NCI-H524 (cell line): ENCODE measurements at regions not wholly inside any gene's neighbourhood (a gene's known extent, or its start where the extent isn't known, plus 50 kb on each side); places are given as distances from the start of the nearest gene placed in this dataset.
"Not testable (repeated sequence)": the region's sequence is repeated elsewhere in the genome, so short reads cannot be mapped to it uniquely, and the experiment has no call there.

Source experiments
- DNase-seq, 2 experiments: peaks; one replicate each; lab custom pipeline; 2025; lab: John Stamatoyannopoulos, UW

DNA sequence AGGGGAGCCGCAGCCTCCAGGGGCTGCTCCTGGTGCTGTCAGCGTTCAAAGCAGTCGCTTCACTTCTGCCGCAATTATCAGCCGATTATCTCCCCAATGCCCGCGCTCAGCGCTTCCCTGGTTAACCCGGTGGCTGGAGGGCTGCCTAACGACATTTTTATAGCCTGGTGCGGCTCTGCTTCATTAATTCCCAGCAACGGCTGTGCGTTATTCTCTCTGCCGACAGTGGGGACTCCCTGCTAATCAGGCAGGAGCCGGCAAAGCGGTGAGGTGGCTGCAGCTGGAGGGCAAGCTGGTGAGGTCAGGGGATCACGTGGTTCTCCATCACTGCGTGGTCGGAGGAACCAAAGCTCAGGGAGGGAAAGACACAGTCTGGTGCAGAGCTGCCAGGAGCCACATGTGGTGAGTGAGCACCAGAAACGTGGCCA, 62.9 kb downstream of the GLRX5 start:
- peak; percentile 91 to 95 for DNase-seq

- DNase-seq, result no peak
Measured at GRCh38 chr14:95601650-95602049, 66.8 kb downstream of the GLRX5 start.

DNA sequence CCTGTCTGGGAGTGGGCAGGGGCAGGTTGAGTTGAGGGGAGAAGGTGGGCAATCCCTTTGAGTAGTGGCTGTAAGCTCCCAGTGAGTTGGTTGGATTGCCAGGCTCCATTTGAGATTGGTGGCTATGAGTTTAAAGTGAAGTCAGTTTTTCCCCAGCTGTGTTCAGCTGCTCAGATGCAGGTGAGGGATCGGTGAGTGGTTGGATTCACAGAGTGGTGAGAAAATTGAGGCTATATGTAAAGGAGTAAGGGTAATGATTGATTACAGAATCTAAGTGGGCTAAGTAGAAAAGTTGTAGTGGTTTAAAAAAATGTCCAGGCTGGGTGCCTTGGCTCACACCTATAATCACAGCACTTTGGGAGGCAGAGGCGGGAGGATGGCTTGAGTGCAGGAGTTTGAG, 68.6 kb downstream of the GLRX5 start:
- DNase-seq, result no peak

DNA sequence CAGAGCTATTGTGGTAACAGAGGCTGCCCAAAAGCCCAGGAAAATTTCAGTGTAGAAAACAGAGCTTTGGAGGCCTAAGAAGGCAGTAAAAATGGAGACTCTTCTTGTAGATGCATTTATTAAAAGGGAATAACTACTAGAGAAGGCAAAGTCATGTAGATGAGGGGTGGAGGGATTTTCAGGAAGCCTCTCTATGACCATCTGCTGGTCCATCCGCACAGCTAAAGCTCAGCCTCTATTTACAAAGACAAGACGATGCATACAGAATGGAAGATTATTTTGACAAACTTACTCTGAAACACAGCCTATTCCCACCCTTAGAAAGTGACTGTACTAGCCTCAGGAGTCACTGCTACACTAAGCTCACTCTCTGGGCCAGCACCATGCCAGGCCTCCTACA, 71.4 kb downstream of the GLRX5 start:
- peak in 1 of 2 experiments; percentile 41 for DNase-seq

- DNase-seq, result no peak
Measured at GRCh38 chr14:95608637-95609235, 73.9 kb downstream of the GLRX5 start.

DNA sequence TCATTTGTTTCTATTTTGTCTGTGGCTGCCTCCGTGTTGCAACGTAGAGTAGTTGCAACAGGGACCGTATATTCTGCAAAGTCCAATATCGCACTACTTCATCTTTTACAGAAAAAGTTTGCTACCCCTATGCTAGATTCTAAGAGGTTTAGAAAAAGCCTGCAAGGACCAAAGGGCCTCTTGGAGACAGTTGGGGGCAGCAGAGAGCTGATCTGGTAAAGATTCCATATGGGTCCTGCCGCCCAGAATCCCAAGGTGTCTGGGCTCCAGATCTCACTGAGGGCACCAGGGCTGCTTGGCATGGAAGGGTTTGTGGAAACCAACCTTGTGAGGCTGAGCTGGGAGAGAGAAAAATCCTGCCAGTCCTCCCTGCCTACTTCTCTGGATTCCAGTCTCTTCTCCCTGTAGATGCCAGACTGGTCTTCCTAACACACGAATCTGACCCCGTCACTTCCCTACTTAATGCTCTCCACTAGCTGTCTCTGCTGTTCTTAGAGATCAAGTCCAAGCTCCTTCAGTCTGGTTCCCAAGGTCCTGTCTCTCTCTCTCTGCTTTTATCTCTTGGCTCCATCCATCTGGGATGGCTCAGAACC, 74.6 kb downstream of the GLRX5 start:
- peak; percentile 63 to 84 for DNase-seq

GRCh38 chr14:95611293-95611880, 74.8 kb upstream of the TCL1B start:
- DNase-seq, result no peak

- peak in 1 of 2 experiments; percentile 27 for DNase-seq
Measured at GRCh38 chr14:95614349-95614748, 71.9 kb upstream of the TCL1B start.

DNA sequence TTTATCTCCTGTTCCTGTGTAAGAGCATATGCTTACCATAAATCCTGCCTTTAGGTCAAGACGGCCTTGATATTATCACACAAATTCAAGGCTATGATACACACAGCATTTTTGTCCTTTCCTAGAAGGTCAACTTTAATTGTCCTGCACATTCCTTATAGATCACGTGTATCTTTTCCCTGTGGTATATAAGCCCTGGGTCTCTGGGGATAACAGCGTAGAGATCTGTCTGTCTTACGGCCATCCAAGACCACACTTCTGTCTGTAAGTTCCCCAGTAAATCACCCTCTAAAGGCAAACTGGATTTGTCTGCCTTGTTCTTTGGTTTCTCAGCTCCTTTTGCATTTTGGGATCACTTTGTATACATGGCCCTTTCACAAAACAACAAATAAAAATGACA, 69.5 kb upstream of the TCL1B start:
- DNase-seq, result no peak

- DNase-seq, result no peak
Measured at GRCh38 chr14:95619785-95620417, 66.3 kb upstream of the TCL1B start.

DNA sequence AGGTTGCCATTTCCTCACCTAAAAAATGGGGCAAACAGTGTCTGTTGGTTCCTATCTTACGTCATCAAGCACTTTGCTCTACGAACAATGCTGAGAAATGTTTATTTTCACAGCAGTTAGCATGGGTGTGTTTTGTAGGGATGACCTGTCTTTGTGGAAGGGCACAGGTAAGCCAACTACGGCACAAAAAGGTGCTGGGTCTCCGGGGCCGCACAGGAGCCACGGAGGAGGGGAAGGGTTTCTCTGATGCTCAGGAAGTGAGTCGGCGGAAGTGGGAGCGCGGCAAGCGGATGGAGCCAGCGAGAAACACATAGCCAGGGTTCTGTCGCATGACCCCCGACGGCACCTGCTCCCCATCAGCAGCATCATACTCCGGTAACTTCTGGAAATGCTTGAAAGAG, 65.6 kb upstream of the TCL1B start:
- peak; percentile 38 to 80 for DNase-seq

DNA sequence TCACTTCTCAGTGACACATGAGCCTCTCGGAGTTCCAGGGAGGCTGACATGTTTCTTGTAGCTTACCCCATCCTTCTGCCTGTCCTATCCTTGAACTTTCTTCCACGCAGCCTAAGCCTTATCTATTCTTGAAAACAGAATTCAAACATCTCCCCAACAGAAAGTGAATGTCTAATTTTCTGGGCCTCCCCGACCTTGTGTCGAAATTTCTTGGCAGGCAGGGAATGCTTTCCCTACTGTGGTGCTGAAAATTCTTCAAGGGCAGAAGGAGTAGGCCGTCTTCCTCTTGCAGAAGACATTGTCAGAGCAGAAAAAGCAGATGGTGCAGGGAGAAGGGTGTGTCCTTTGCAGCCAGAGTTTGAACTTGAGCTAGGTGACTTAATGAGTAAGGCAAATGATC, 63.0 kb upstream of the TCL1B start:
- DNase-seq, result no peak

DNA sequence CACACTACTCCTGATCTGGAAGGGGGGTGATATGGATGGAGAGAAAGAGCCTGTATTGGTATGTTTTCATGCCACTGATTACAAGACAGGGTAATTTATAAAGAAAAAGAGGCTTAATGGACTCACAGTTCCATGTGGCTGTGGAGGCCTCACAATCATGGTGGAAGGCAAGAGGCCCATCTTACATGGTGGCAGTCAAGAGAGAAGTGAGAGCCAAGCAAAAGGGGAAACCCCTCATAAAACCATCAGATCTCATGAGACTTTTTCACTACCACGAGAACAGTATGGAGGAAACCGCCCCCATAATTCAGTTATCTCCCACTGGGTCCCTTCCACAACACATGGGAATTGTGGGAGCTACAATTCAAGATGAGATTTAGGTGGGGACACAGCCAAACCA, 60.5 kb upstream of the TCL1B start:
- DNase-seq, result not testable (repeated sequence)

- DNase-seq, result no peak
Measured at GRCh38 chr14:95635051-95635450, 51.2 kb upstream of the TCL1B start.
